H9 (cell line): ENCODE measurements at regions not wholly inside any gene's neighbourhood (a gene's known extent, or its start where the extent isn't known, plus 50 kb on each side); places are given as distances from the start of the nearest gene placed in this dataset.

ENCODE experiments used
- DNase-seq: peaks from one replicate; pipeline ENCODE4 v3.0.0-alpha.2; 2017
- H2AFZ ChIP-seq: one replicate; pipeline ENCODE4 v1.6.1; 2013; ENCODE audit warnings: mild to moderate bottlenecking, low read length, control low read depth, moderate library complexity
- H2AK5ac ChIP-seq: 2 replicates; pipeline ENCODE4 v1.6.1; 2013; ENCODE audit warnings: low read length, control low read depth, mixed read lengths; ENCODE audit not compliant: insufficient read length
- H2BK120ac ChIP-seq: one replicate; pipeline ENCODE4 v1.6.1; 2013; ENCODE audit warnings: low read depth, mild to moderate bottlenecking, low read length, control low read depth, inconsistent platforms; ENCODE audit not compliant: poor library complexity, severe bottlenecking
- H2BK12ac ChIP-seq: 2 replicates; pipeline ENCODE4 v1.6.1; 2013; ENCODE audit warnings: low read length, control low read depth, mixed read lengths, low read depth; ENCODE audit not compliant: insufficient read length
- H2BK15ac ChIP-seq: 2 replicates; pipeline ENCODE4 v1.6.1; 2013; ENCODE audit warnings: low read depth, low read length, control low read depth
- H2BK20ac ChIP-seq: one replicate; pipeline ENCODE4 v1.6.1; 2013; ENCODE audit warnings: low read depth, mild to moderate bottlenecking, low read length, control low read depth, inconsistent platforms; ENCODE audit not compliant: poor library complexity, severe bottlenecking
- H2BK5ac ChIP-seq: 2 replicates; pipeline ENCODE4 v1.6.1; 2013; ENCODE audit warnings: low read length, control low read depth, mixed read lengths; ENCODE audit not compliant: insufficient read length
- H3K14ac ChIP-seq: 2 replicates; pipeline ENCODE4 v1.6.1; 2013; ENCODE audit warnings: low read length, control low read depth; ENCODE audit not compliant: insufficient read depth
- H3K18ac ChIP-seq: 2 replicates; pipeline ENCODE4 v1.6.1; 2013; ENCODE audit warnings: low read depth, mild to moderate bottlenecking, mixed read lengths, low read length, control low read depth; ENCODE audit not compliant: insufficient read length
- H3K23ac ChIP-seq: 2 replicates; pipeline ENCODE4 v1.6.1; 2013; ENCODE audit warnings: low read length, control low read depth, mixed read lengths, low read depth; ENCODE audit not compliant: insufficient read length
- H3K23me2 ChIP-seq: 2 replicates; pipeline ENCODE4 v1.6.1; 2013; ENCODE audit warnings: low read depth, mild to moderate bottlenecking, mixed read lengths, low read length, control low read depth; ENCODE audit not compliant: insufficient read length, poor library complexity, severe bottlenecking
- H3K27ac ChIP-seq: 2 replicates; pipeline ENCODE4 v1.5.1; 2013; ENCODE audit warnings: low read length, control low read depth, mixed read lengths, low read depth; ENCODE audit not compliant: insufficient read length
- H3K27me3 ChIP-seq: 2 replicates; pipeline ENCODE4 v1.6.1; 2013; ENCODE audit warnings: low read length, control low read depth, inconsistent platforms; ENCODE audit not compliant: insufficient read depth
- H3K4ac ChIP-seq: 2 replicates; pipeline ENCODE4 v1.6.1; 2013; ENCODE audit warnings: low read depth, mild to moderate bottlenecking, control low read depth, inconsistent platforms, low read length, moderate library complexity
- H3K4me1 ChIP-seq: 2 replicates; pipeline ENCODE4 v1.6.1; 2013; ENCODE audit warnings: low read length, control low read depth, inconsistent platforms; ENCODE audit not compliant: insufficient read depth
- H3K4me2 ChIP-seq: 2 replicates; pipeline ENCODE4 v1.6.1; 2013; ENCODE audit warnings: low read length, control low read depth, mixed read lengths; ENCODE audit not compliant: insufficient read length, insufficient read depth
- H3K56ac ChIP-seq: 2 replicates; pipeline ENCODE4 v1.6.1; 2013; ENCODE audit warnings: low read depth, mild to moderate bottlenecking, mixed read lengths, low read length, control low read depth; ENCODE audit not compliant: insufficient read length
- H3K79me1 ChIP-seq: 2 replicates; pipeline ENCODE4 v1.6.1; 2013; ENCODE audit warnings: low read depth, mild to moderate bottlenecking, moderate library complexity, low read length, control low read depth, inconsistent platforms; ENCODE audit not compliant: insufficient read depth, poor library complexity, severe bottlenecking
- H3K79me2 ChIP-seq: 2 replicates; pipeline ENCODE4 v1.6.1; 2013; ENCODE audit warnings: low read length, control low read depth, inconsistent platforms; ENCODE audit not compliant: insufficient read depth
- H3K9ac ChIP-seq: 2 replicates; pipeline ENCODE4 v1.6.1; 2013; ENCODE audit warnings: low read length, control low read depth, mixed read lengths; ENCODE audit not compliant: insufficient read length; ENCODE audit errors: extremely low read depth
- H3K9me3 ChIP-seq: one replicate; pipeline ENCODE4 v1.6.1; 2013; ENCODE audit warnings: low read depth, low read length, inconsistent platforms; ENCODE audit not compliant: control insufficient read depth
- H3T11ph ChIP-seq: one replicate; pipeline ENCODE4 v1.6.1; 2013; ENCODE audit warnings: mild to moderate bottlenecking, low read length, control low read depth, inconsistent platforms
- H4K20me1 ChIP-seq: one replicate; pipeline ENCODE4 v1.6.1; 2013; ENCODE audit not compliant: control insufficient read depth, insufficient read length, insufficient read depth
- H4K5ac ChIP-seq: 2 replicates; pipeline ENCODE4 v1.6.1; 2013; ENCODE audit warnings: low read depth, mild to moderate bottlenecking, mixed read lengths, low read length, control low read depth; ENCODE audit not compliant: insufficient read length
- H4K8ac ChIP-seq: replicated peaks from 2 replicates; pipeline ENCODE4 v1.6.1; 2013; ENCODE audit warnings: low read length, control low read depth, mixed read lengths, low read depth; ENCODE audit not compliant: insufficient read length
- H4K91ac ChIP-seq: 2 replicates; pipeline ENCODE4 v1.6.1; 2013; ENCODE audit warnings: low read depth, mild to moderate bottlenecking, moderate library complexity, mixed read lengths, low read length, control low read depth; ENCODE audit not compliant: insufficient read length
- H3K27ac Mint-ChIP-seq, 3 experiments: 2 replicates in 2 of 3; 3 replicates in 1 of 3; pipeline ENCODE4 v1.8.0; 2020 to 2021; ENCODE audit warnings: mixed read lengths in 3 of 3, mild to moderate bottlenecking in 1 of 3, moderate library complexity in 1 of 3
- H3K27me3 Mint-ChIP-seq: 2 replicates; pipeline ENCODE4 v1.8.0; 2021; ENCODE audit warnings: low read depth, mild to moderate bottlenecking, moderate library complexity, mixed read lengths
- H3K36me3 Mint-ChIP-seq, 3 experiments: 2 replicates in 2 of 3; 3 replicates in 1 of 3; pipeline ENCODE4 v1.8.0; 2020 to 2021; ENCODE audit warnings: low read depth in 3 of 3, mixed read lengths in 3 of 3; ENCODE audit not compliant: insufficient read depth in 1 of 3
- H3K4me1 Mint-ChIP-seq, 2 experiments: 2 replicates each; pipeline ENCODE4 v1.8.0; 2020; ENCODE audit warnings: mixed read lengths in 2 of 2
- H3K4me3 Mint-ChIP-seq, 2 experiments: 2 replicates in 1 of 2; 3 replicates in 1 of 2; pipeline ENCODE4 v1.8.0; 2020 to 2021; ENCODE audit warnings: mild to moderate bottlenecking in 2 of 2, mixed read lengths in 2 of 2, moderate library complexity in 1 of 2
- H3K9me3 Mint-ChIP-seq, 2 experiments: 2 replicates in 1 of 2; 3 replicates in 1 of 2; pipeline ENCODE4 v1.8.0; 2020; ENCODE audit warnings: mild to moderate bottlenecking in 2 of 2, mixed read lengths in 2 of 2, moderate library complexity in 1 of 2
- CTCF ChIP-seq: fragments of 200-600 bp; sonication (generic); conservative IDR thresholded peaks from 3 replicates; pipeline ENCODE4 v1.8.0; 2021; ENCODE audit warnings: antibody characterized with exemption, mild to moderate bottlenecking
- WGBS: extraction: QIAGEN DNeasy Blood & Tissue Kit; methylation state at CpG from one replicate; pipeline ENCODE4 v1.1.7; 2013; ENCODE audit warnings: missing lambda C conversion rate, low lambda C conversion rate, mixed read lengths; ENCODE audit not compliant: insufficient read length; ENCODE audit errors: extremely low coverage; 5-methylcytosine and 5-hydroxymethylcytosine counted together

- no peak overlapping the region for H3K9ac ChIP-seq
- no peaks in the 10 kb centered on the region for H3K23me2 ChIP-seq
- H3K9me3 ChIP-seq, result no peaks in the 10 kb centered on the region
- no peak overlapping the region for H2BK5ac ChIP-seq
- H3K36me3 Mint-ChIP-seq, result peaks cover 0 to 2% (median 0%) of the 10 kb centered on the region in 3 experiments; a peak in 2 of 7 replicates
- no peak overlapping the region for H2AK5ac ChIP-seq
- DNase-seq, result no peak
- H3T11ph ChIP-seq, result no peak overlapping the region
- peaks cover 0 to 2% of the 10 kb centered on the region in 2 experiments; a peak in 1 of 5 replicates for H3K9me3 Mint-ChIP-seq
- H4K91ac ChIP-seq, result no peak overlapping the region
- H3K14ac ChIP-seq, result no peak overlapping the region
- H4K5ac ChIP-seq, result no peak overlapping the region
- no peaks in the 10 kb centered on the region for H3K27me3 Mint-ChIP-seq
- no CpG with 5 or more reads among the region's 4 CpGs for WGBS
- H3K79me1 ChIP-seq, result no peaks in the 10 kb centered on the region
- H3K4me1 ChIP-seq, result peaks cover 12% of the 10 kb centered on the region
- no peak overlapping the region for H3K27ac ChIP-seq
- no peak overlapping the region for H4K8ac ChIP-seq
- H2AFZ ChIP-seq, result no peak overlapping the region
- H3K4ac ChIP-seq, result no peak overlapping the region
- peak overlapping the region in 1 of 3 experiments; percentile 70; a peak in 1 of 7 replicates for H3K27ac Mint-ChIP-seq
- no peak for TF ChIP-seq CTCF
- H2BK12ac ChIP-seq, result no peak overlapping the region
- H2BK20ac ChIP-seq, result no peak overlapping the region
- no peak overlapping the region for H3K23ac ChIP-seq
- no peaks in the 10 kb centered on the region for H3K27me3 ChIP-seq
- no peak overlapping the region for H2BK120ac ChIP-seq
- no peak overlapping the region for H3K4me3 Mint-ChIP-seq
- peaks cover 28 to 30% of the 10 kb centered on the region in 2 experiments for H3K4me1 Mint-ChIP-seq
- no peak overlapping the region for H3K18ac ChIP-seq
- H2BK15ac ChIP-seq, result no peak overlapping the region
- no peak overlapping the region for H3K56ac ChIP-seq
- H4K20me1 ChIP-seq, result no peaks in the 10 kb centered on the region
- no peak overlapping the region for H3K4me2 ChIP-seq
- H3K79me2 ChIP-seq, result no peaks in the 10 kb centered on the region
Observed at GRCh38 chr17:14011740-14012405, 57.4 kb upstream of the COX10 start.
